ENCODE measurements at regions not wholly inside any gene's neighbourhood (a gene's known extent, or its start where the extent isn't known, plus 50 kb on each side); places are given as distances from the start of the nearest gene placed in this dataset.

DNA sequence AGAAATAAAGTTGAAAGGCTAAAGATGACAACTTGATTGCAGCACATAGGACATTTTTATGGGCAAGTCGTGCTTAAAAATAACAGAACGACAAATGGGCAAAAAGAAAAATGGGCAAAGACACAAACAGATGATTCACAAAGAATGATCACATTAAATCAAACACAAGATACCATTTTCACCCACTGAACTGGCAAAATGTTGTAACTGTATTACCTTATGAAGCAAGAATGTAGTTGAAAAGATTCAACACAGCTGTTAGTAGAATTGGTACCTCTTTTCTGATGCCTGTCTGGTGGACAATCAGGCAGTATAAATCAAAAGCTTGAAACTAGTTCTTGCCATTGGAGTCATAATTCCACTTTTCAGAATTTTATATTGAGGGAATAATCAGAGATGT is 81.0 kb upstream of the PALM2AKAP2 start:
- TF ChIP-seq POLR2A (IDR thresholded peaks at IDR 0.05) = no peak
- TF ChIP-seq CTCF (IDR thresholded peaks at IDR 0.05) = no peak
